GM13977 (cell line): ENCODE measurements at regions not wholly inside any gene's neighbourhood (a gene's known extent, or its start where the extent isn't known, plus 50 kb on each side); places are given as distances from the start of the nearest gene placed in this dataset.

Experiments used
- DNase-seq: peaks from one replicate; pipeline ENCODE4 v3.0.0; 2012; ENCODE audit warnings: low spot score
- CTCF ChIP-seq: IDR thresholded peaks from 2 replicates; pipeline ENCODE4 v1.5.1; 2012; ENCODE audit warnings: mild to moderate bottlenecking, control low read depth; ENCODE audit not compliant: insufficient read depth; ENCODE audit errors: extremely low read depth, missing control alignments
- in situ Hi-C: fragments of 300-500 bp; cut with MboI; formaldehyde crosslinking; loops from one replicate; pipeline ENCODE4 v1.12.0; 2022; ENCODE audit warnings: low sequenced_read_pairs, low pct_unique_long_range_greater_than_20kb, mixed read lengths, inconsistent platforms; ENCODE audit not compliant: unreplicated experiment

DNA sequence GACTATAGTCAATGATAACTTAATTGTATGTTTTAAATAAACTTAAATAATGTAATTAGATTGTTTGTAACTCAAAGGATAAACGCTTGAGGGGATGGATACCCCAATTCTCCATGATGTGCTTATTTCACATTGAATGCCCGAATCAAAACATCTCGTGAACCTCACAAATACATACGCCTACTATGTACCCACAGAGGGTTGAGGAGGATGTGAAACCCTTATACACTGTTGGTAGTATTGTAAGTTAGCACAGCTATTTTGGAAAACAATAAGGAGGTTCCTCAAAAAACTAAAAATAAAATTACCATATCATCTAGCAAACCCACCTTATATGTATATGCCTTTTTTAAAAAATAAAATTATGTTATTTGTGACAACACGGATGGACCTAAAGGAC, 198.6 kb downstream of the MRPL39 start:
- no peak for TF ChIP-seq CTCF
- in situ Hi-C loops: no loop called here
- DNase-seq: no peak

GRCh38 chr21:25406887-25407579, 200.2 kb downstream of the MRPL39 start:
- no peak for DNase-seq
- in situ Hi-C loops: no loop called here

GRCh38 chr21:25405984-25406383, 201.3 kb downstream of the MRPL39 start:
- no peak for TF ChIP-seq CTCF
- DNase-seq: no peak
- in situ Hi-C loops: no loop called here

More at GRCh38 chr21:25406887-25407579, 200.2 kb downstream of the MRPL39 start:
- TF ChIP-seq CTCF: no peak

- in situ Hi-C loops: no loop called here
- TF ChIP-seq CTCF: no peak
- no peak for DNase-seq
Measured at GRCh38 chr21:25402134-25402961, 204.9 kb downstream of the MRPL39 start.

GRCh38 chr21:25400427-25400826, 206.9 kb downstream of the MRPL39 start:
- no peak for DNase-seq
- in situ Hi-C loops: no loop called here
- TF ChIP-seq CTCF: no peak

DNA sequence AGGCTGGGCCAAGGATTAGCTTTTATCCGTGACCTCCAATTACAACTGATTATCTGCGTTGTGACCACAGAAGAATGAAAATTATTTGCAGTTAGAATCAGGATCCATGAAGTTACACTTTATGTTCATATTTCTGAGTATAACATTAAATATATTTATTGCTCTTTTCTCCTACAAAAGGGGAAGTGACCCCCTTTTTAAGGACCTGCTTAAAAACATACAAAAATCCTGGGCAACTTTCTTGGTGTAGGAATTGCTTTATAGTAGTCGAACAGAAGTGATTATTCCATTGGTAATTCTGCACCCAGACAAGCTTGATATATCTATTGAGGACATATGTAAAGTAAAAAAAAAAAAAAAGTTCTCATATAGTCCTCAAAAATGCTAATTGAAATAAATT, 208.7 kb downstream of the MRPL39 start:
- no peak for TF ChIP-seq CTCF
- in situ Hi-C loops: no loop called here
- no peak for DNase-seq
